Esophagus squamous epithelium (tissue), 4 donors: ENCODE measurements at regions not wholly inside any gene's neighbourhood (a gene's known extent, or its start where the extent isn't known, plus 50 kb on each side); places are given as distances from the start of the nearest gene placed in this dataset.

Experiments used
- CTCF ChIP-seq, 6 experiments: fragments of 450-650 bp in 4 of 6; fragments of 200-600 bp in 2 of 6; sonication (generic) in 2 of 6; IDR thresholded peaks; one replicate each; pipeline ENCODE4 v1.5.1; 2016 to 2019; ENCODE audit warnings: antibody characterized with exemption in 6 of 6, mild to moderate bottlenecking in 4 of 6, moderate library complexity in 4 of 6
- POLR2A ChIP-seq, 4 donors: fragments of 450-650 bp; IDR thresholded peaks; one replicate each; pipeline ENCODE4 v1.6.1; 2017; ENCODE audit warnings: antibody characterized with exemption in 4 of 4, mild to moderate bottlenecking in 4 of 4, moderate library complexity in 3 of 4

- TF ChIP-seq CTCF (IDR thresholded peaks at IDR 0.05) (no peak), POLR2A (IDR thresholded peaks at IDR 0.05) (no peak)
Measured at GRCh38 chr2:143936848-143937722, 582.8 kb downstream of the ZEB2 start.
